ENCODE measurements at regions not wholly inside any gene's neighbourhood (a gene's known extent, or its start where the extent isn't known, plus 50 kb on each side); places are given as distances from the start of the nearest gene placed in this dataset.

DNA sequence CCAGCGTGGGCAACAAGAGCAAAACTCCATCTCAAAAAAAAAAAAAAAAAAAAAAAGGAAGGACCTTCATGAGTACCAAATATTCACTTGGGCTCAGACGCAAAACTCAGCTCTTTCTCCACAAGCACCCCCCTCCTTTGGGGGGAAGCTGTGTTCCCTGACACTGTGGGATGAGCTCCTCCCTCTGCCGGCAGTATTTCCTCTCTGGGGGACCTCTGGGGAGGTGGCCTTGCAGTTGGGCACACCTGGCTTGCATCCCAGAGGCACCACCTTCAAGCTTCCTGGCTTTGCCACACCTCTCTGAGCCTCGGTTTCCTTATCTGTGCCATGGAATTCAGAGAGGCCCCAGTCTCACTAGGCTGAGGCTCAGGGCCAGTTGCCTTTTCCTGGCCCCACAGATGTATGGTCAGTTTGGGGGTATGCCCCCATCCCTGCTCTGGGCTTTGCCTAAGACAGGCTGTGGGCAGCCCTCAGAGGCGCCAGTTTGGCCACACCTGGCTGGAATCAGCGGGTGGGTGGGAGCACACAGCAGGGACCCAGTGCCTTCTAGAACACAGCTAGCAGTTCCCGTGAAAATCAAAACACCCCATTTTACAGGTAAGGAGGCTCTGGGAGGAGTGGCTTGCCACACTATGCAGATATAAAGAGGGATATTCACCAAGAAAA is 157.5 kb upstream of the IER5L start:
- H3K36me3 ChIP-seq (ENCODE audit: control insufficient read depth in 1 of 2, insufficient read depth in 2 of 2, low read length in 2 of 2): no peaks in the 10 kb centered on the region
- H3K79me2 ChIP-seq (ENCODE audit: insufficient read depth, low read length): no peaks in the 10 kb centered on the region
- DNase-seq (ENCODE audit: low read depth, low spot score) (no peak), ATAC-seq (peak; percentile 19)
- H3K9me2 ChIP-seq (ENCODE audit: insufficient read depth): no peaks in the 10 kb centered on the region
- H3K9me3 ChIP-seq (ENCODE audit: control insufficient read depth in 1 of 2, insufficient read depth in 1 of 2, low read depth in 1 of 2, low read length in 2 of 2): peaks cover 0 to 12% of the 10 kb centered on the region in 2 experiments; a peak in 1 of 4 replicates
- CTCF ChIA-PET: interaction anchor here (0.6 to 1.0 kb wide), 3 partner anchors 20 to 403 kb away, joined by 3 to 4 read pairs (median 4); no protein-coding TSS in a partner anchor
- BruUV-seq (replicated peaks): no TSS peak
- H2AFZ ChIP-seq (ENCODE audit: low read depth, low read length, poor library complexity, severe bottlenecking): peak overlapping the region; percentile 5
- TF ChIP-seq, protein P1, sequence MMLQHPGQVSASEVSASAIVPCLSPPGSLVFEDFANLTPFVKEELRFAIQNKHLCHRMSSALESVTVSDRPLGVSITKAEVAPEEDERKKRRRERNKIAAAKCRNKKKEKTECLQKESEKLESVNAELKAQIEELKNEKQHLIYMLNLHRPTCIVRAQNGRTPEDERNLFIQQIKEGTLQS (IDR thresholded peaks at IDR 0.05): no peak
- 0 out of 2 replicates have a peak, but pooled peaks have one; percentile 26 for TF ChIP-seq POLR2AphosphoS5 (IDR thresholded peaks at IDR 0.05; ENCODE audit: low read depth, low read length)
- peak overlapping the region; percentile 11 to 52 for H3K4me3 ChIP-seq (replicated peaks in 1 of 2; ENCODE audit: low read depth in 1 of 2, low read length in 2 of 2)
- RAD21 ChIA-PET (ENCODE audit: low non-redundant PET in 1 of 2, low total read pairs in 2 of 2, uncharacterized antibody in 2 of 2, unreplicated experiment in 2 of 2): interaction anchor here (0.6 to 1.1 kb wide), 6 partner anchors 8 to 309 kb away, joined by 3 to 6 read pairs (median 4); no protein-coding TSS in a partner anchor
- POLR2A ChIA-PET: interaction anchor here (0.5 to 3.6 kb wide), 23 partner anchors 8 to 291 kb away, joined by 3 to 28 read pairs (median 4); partner anchors contain the start of gene IER5L
- no peaks in the 10 kb centered on the region for H3K27me3 ChIP-seq (ENCODE audit: insufficient read depth, low read length)
- intact Hi-C loops (cut with micrococcal nuclease): loop anchor here (2.0 kb wide), 1 partner anchor 271 kb away; no protein-coding TSS in a partner anchor
- peak overlapping the region; percentile 76 for H3K9ac ChIP-seq (ENCODE audit: low read length)
- H3K4me2 ChIP-seq (ENCODE audit: low read length): peak overlapping the region; percentile 89
- H4K20me1 ChIP-seq (ENCODE audit: insufficient read depth): no peaks in the 10 kb centered on the region
- peak overlapping the region; percentile 100 for H3K27ac ChIP-seq (ENCODE audit: low read depth, low read length)
- H3K4me1 ChIP-seq (ENCODE audit: control insufficient read depth in 1 of 2, insufficient read depth in 2 of 2, low read length in 2 of 2): peaks cover 54 to 76% of the 10 kb centered on the region in 2 experiments

DNA sequence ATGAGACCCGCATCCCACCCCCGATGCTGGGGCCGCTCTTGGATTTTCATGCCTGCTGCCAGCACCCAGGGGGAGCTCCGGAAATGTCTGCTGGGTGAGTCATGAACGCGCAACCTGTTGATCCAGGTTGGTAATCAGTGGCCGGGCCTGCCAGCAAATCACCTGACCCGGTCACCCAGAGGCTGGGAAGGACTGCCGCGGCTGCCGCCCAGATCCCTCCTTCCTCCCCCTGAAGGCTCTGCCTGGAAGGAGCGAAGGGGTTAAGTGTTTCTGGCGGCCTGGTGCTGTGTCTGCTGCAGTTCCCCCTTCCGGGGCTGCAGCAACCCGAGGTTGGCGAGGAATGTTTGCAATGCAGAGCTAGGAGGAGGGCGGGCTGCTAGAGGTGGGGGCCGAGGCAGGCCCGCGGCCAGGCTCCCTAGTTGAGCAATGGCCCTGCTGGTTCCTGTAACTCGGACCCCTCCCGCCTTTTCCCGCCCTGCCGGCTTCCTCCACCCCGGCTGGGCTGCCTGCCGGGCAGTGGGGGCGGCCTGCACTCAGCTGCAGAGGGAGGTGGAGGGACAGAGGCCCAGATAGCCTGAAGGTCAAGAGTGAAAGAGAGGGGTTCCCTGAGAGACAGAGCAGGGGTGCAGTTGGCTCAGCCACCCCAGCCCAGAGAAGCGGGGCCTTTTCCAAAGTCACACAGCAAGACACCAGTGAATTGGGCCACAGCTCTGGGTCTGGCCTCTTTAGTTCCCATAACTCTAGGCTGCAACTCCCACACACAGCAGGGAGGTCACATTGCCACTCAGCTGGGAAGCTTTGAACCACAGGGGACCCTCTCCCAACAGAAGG is 156.3 kb upstream of the IER5L start:
- CTCF ChIA-PET: interaction anchor here (1.0 to 1.1 kb wide), 2 partner anchors 194 to 203 kb away, joined by 3 read pairs; no protein-coding TSS in a partner anchor
- H3K4me1 ChIP-seq (ENCODE audit: control insufficient read depth in 1 of 2, insufficient read depth in 2 of 2, low read length in 2 of 2): peaks cover 54 to 70% of the 10 kb centered on the region in 2 experiments
- H3K4me2 ChIP-seq (ENCODE audit: low read length): peak overlapping the region; percentile 89
- DNase-seq (ENCODE audit: low read depth, low spot score) (peak; percentile 93), ATAC-seq (peak; percentile 81)
- peaks cover 0 to 18% of the 10 kb centered on the region in 2 experiments; a peak in 1 of 4 replicates for H3K9me3 ChIP-seq (ENCODE audit: control insufficient read depth in 1 of 2, insufficient read depth in 1 of 2, low read depth in 1 of 2, low read length in 2 of 2)
- POLR2A ChIA-PET: interaction anchor here (0.7 to 3.6 kb wide), 18 partner anchors 9 to 274 kb away, joined by 3 to 28 read pairs (median 4); partner anchors contain the start of gene IER5L
- no peak overlapping the region for H2AFZ ChIP-seq (ENCODE audit: low read depth, low read length, poor library complexity, severe bottlenecking)
- H3K79me2 ChIP-seq (ENCODE audit: insufficient read depth, low read length): no peaks in the 10 kb centered on the region
- no peaks in the 10 kb centered on the region for H4K20me1 ChIP-seq (ENCODE audit: insufficient read depth)
- RAD21 ChIA-PET (ENCODE audit: low non-redundant PET in 1 of 2, low total read pairs in 2 of 2, uncharacterized antibody in 2 of 2, unreplicated experiment in 2 of 2): interaction anchor here (0.6 to 1.1 kb wide), 5 partner anchors 74 to 192 kb away, joined by 3 to 6 read pairs (median 4); no protein-coding TSS in a partner anchor
- H3K36me3 ChIP-seq (ENCODE audit: control insufficient read depth in 1 of 2, insufficient read depth in 2 of 2, low read length in 2 of 2): no peaks in the 10 kb centered on the region
- H3K27ac ChIP-seq (ENCODE audit: low read depth, low read length): peak overlapping the region; percentile 100
- H3K4me3 ChIP-seq (replicated peaks in 1 of 2; ENCODE audit: low read depth in 1 of 2, low read length in 2 of 2): peak overlapping the region; percentile 44 to 52
- H3K27me3 ChIP-seq (ENCODE audit: insufficient read depth, low read length): no peaks in the 10 kb centered on the region
- H3K9ac ChIP-seq (ENCODE audit: low read length): peak overlapping the region; percentile 76
- H3K9me2 ChIP-seq (ENCODE audit: insufficient read depth): no peaks in the 10 kb centered on the region
- TSS peak; percentile 79 for BruUV-seq (replicated peaks)
- intact Hi-C loops (cut with micrococcal nuclease): loop anchor here (1.0 to 5.0 kb wide), 3 partner anchors 153 to 272 kb away; partner anchors contain the start of gene IER5L
- TF ChIP-seq TCF7L2 (IDR thresholded peaks at IDR 0.05; ENCODE audit: borderline replicate concordance, extremely low read depth, insufficient read depth, insufficient read length) (peak; percentile 91), CBX3 (IDR thresholded peaks at IDR 0.05; ENCODE audit: low read depth) (no peak), POLR2AphosphoS5 (IDR thresholded peaks at IDR 0.05; ENCODE audit: low read depth, low read length) (peak; percentile 52), YY1 (IDR thresholded peaks at IDR 0.05; ENCODE audit: extremely low read depth, insufficient replicate concordance, low read depth, low read length) (peak; percentile 67), POLR2A (IDR thresholded peaks at IDR 0.05; ENCODE audit: borderline replicate concordance, extremely low read depth, insufficient read depth, insufficient read length) (peak; percentile 18), EGR1 (IDR thresholded peaks at IDR 0.05; ENCODE audit: low read depth) (no peak), FOSL1 (IDR thresholded peaks at IDR 0.05; ENCODE audit: low read depth) (no peak), SIN3A (IDR thresholded peaks at IDR 0.05; ENCODE audit: low read depth) (no peak)
- TF ChIP-seq, protein P2, sequence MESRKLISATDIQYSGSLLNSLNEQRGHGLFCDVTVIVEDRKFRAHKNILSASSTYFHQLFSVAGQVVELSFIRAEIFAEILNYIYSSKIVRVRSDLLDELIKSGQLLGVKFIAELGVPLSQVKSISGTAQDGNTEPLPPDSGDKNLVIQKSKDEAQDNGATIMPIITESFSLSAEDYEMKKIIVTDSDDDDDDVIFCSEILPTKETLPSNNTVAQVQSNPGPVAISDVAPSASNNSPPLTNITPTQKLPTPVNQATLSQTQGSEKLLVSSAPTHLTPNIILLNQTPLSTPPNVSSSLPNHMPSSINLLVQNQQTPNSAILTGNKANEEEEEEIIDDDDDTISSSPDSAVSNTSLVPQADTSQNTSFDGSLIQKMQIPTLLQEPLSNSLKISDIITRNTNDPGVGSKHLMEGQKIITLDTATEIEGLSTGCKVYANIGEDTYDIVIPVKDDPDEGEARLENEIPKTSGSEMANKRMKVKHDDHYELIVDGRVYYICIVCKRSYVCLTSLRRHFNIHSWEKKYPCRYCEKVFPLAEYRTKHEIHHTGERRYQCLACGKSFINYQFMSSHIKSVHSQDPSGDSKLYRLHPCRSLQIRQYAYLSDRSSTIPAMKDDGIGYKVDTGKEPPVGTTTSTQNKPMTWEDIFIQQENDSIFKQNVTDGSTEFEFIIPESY (IDR thresholded peaks at IDR 0.05; ENCODE audit: extremely low read depth, insufficient replicate concordance, low read length): peak; percentile 80
- TF ChIP-seq, protein P3, sequence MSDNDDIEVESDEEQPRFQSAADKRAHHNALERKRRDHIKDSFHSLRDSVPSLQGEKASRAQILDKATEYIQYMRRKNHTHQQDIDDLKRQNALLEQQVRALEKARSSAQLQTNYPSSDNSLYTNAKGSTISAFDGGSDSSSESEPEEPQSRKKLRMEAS (IDR thresholded peaks at IDR 0.05): no peak
